ENCODE measurements at regions not wholly inside any gene's neighbourhood (a gene's known extent, or its start where the extent isn't known, plus 50 kb on each side); places are given as distances from the start of the nearest gene placed in this dataset.
"Not testable (repeated sequence)": the region's sequence is repeated elsewhere in the genome, so short reads cannot be mapped to it uniquely, and the experiment has no call there.

DNA sequence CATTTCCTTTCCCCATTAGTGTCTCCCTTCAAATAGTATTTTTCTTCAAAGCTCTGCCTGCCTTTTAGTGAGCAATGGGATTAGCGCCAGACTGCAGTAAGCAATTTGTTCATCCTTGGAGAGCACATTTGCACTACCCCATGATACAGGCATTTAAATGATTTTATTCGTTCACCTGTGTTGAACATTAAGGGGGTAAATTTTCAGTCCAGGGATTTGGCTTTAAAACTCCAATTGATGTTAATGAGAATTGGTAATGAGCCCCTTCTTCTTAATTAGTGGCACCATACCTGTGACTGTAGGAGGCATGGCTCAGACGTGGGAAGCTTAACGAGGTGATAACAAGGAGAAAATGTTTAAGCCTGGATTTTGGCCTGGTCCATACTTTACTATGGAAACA, 161.4 kb upstream of the NANOGP8 start:
- no peak overlapping the region for H3K27ac Mint-ChIP-seq (ENCODE audit: unreplicated experiment)
- H2AFZ ChIP-seq (ENCODE audit: low read depth, low read length) = no peak overlapping the region
- H3K4me2 ChIP-seq (ENCODE audit: low read length) = no peak overlapping the region
- no peak overlapping the region for H3K9ac ChIP-seq (ENCODE audit: low read length)
- no peaks in the 10 kb centered on the region for H3K36me3 Mint-ChIP-seq (ENCODE audit: low read depth, unreplicated experiment)
- H3K27me3 Mint-ChIP-seq (ENCODE audit: low read depth, unreplicated experiment) = no peaks in the 10 kb centered on the region
- FAIRE-seq = no peak
- H3K27ac ChIP-seq (ENCODE audit: low read depth, low read length) = no peak overlapping the region
- no peak overlapping the region for H3K4me3 ChIP-seq (ENCODE audit: insufficient read depth, low read depth, low read length)
- no peaks in the 10 kb centered on the region for H3K9me3 ChIP-seq (ENCODE audit: insufficient read depth, low read depth, low read length)
- H3K4me1 Mint-ChIP-seq (ENCODE audit: low read depth, unreplicated experiment) = peaks cover 3% of the 10 kb centered on the region
- no peaks in the 10 kb centered on the region for H3K4me1 ChIP-seq (ENCODE audit: insufficient read depth, low read length)
- H3K27me3 ChIP-seq (ENCODE audit: insufficient read depth, low read length) = no peaks in the 10 kb centered on the region
- H3K79me2 ChIP-seq (ENCODE audit: insufficient read depth, low read length) = no peaks in the 10 kb centered on the region
- DNase-seq (ENCODE audit: low read depth) = no peak
- no peaks in the 10 kb centered on the region for H3K9me3 Mint-ChIP-seq (ENCODE audit: unreplicated experiment)
- H3K4me3 Mint-ChIP-seq (ENCODE audit: unreplicated experiment) = no peak overlapping the region
- H3K36me3 ChIP-seq (ENCODE audit: insufficient read depth, low read length) = no peaks in the 10 kb centered on the region
- TF ChIP-seq, protein P1, sequence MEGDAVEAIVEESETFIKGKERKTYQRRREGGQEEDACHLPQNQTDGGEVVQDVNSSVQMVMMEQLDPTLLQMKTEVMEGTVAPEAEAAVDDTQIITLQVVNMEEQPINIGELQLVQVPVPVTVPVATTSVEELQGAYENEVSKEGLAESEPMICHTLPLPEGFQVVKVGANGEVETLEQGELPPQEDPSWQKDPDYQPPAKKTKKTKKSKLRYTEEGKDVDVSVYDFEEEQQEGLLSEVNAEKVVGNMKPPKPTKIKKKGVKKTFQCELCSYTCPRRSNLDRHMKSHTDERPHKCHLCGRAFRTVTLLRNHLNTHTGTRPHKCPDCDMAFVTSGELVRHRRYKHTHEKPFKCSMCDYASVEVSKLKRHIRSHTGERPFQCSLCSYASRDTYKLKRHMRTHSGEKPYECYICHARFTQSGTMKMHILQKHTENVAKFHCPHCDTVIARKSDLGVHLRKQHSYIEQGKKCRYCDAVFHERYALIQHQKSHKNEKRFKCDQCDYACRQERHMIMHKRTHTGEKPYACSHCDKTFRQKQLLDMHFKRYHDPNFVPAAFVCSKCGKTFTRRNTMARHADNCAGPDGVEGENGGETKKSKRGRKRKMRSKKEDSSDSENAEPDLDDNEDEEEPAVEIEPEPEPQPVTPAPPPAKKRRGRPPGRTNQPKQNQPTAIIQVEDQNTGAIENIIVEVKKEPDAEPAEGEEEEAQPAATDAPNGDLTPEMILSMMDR (IDR thresholded peaks at IDR 0.05; ENCODE audit: insufficient read depth, low read depth, low read length) = no peak
- no peak for TF ChIP-seq EZH2 (IDR thresholded peaks at IDR 0.05; ENCODE audit: insufficient read depth, low read length)
- H4K20me1 ChIP-seq (ENCODE audit: insufficient read depth, low read length) = no peaks in the 10 kb centered on the region

DNA sequence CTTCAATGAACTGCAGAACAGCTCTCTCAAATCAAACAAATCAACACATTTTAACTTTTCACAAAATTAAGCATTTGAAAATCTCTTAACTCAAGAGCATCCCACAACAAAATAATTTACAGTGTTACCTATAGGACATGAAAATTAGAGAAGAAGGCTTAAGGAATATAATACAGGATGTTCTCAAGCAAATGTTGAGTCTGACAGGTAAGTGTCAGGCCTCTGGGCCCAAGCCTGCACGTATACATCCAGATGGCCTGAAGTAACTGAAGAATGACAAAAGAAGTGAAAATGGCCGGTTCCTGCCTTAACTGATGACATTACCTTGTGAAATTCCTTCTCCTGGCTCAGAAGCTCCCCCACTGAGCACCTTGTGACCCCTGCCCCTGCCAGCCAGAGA, 160.6 kb upstream of the NANOGP8 start:
- not testable (repeated sequence) for H3K36me3 Mint-ChIP-seq (ENCODE audit: low read depth, unreplicated experiment); H3K36me3 ChIP-seq (ENCODE audit: insufficient read depth, low read length); H3K4me3 ChIP-seq (ENCODE audit: insufficient read depth, low read depth, low read length); H3K27me3 ChIP-seq (ENCODE audit: insufficient read depth, low read length); H3K4me2 ChIP-seq (ENCODE audit: low read length); H3K4me1 Mint-ChIP-seq (ENCODE audit: low read depth, unreplicated experiment); H3K79me2 ChIP-seq (ENCODE audit: insufficient read depth, low read length); H3K4me1 ChIP-seq (ENCODE audit: insufficient read depth, low read length); FAIRE-seq; H3K9me3 Mint-ChIP-seq (ENCODE audit: unreplicated experiment); H3K9me3 ChIP-seq (ENCODE audit: insufficient read depth, low read depth, low read length); H3K27me3 Mint-ChIP-seq (ENCODE audit: low read depth, unreplicated experiment); H3K4me3 Mint-ChIP-seq (ENCODE audit: unreplicated experiment); DNase-seq (ENCODE audit: low read depth); H2AFZ ChIP-seq (ENCODE audit: low read depth, low read length); H3K27ac Mint-ChIP-seq (ENCODE audit: unreplicated experiment); H3K27ac ChIP-seq (ENCODE audit: low read depth, low read length); H3K9ac ChIP-seq (ENCODE audit: low read length); H4K20me1 ChIP-seq (ENCODE audit: insufficient read depth, low read length)

DNA sequence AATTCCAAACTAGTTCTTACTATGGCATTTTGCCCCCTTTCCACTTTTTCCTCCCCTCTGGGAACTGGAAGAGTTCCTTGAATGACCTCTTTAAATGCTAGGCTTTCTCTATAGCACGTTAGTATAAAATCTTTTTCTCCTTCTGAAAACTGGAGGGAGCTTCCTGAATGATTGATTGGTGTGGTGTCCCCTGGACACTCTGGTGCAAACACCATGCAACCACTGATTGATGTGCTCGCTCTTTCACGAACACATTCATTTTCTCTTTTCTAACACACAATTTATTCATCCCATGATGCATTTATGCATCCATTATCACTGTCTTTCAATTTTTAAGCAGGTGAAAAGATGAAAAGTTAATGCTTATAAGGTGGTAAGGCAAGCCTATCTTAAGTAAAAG, 159.1 kb upstream of the NANOGP8 start:
- peaks cover 6% of the 10 kb centered on the region for H3K9me3 Mint-ChIP-seq (ENCODE audit: unreplicated experiment)
- no peaks in the 10 kb centered on the region for H3K27me3 Mint-ChIP-seq (ENCODE audit: low read depth, unreplicated experiment)
- H3K4me3 Mint-ChIP-seq (ENCODE audit: unreplicated experiment) = no peak overlapping the region
- Histone ChIP-seq H3K9me3 (ENCODE audit: insufficient read depth, low read depth, low read length) (no peaks in the 10 kb centered on the region), H3K36me3 (ENCODE audit: insufficient read depth, low read length) (no peaks in the 10 kb centered on the region), H3K9ac (ENCODE audit: low read length) (no peak overlapping the region), H3K27ac (ENCODE audit: low read depth, low read length) (no peak overlapping the region), H2AFZ (ENCODE audit: low read depth, low read length) (no peak overlapping the region), H3K4me2 (ENCODE audit: low read length) (no peak overlapping the region), H3K79me2 (ENCODE audit: insufficient read depth, low read length) (no peaks in the 10 kb centered on the region), H3K4me1 (ENCODE audit: insufficient read depth, low read length) (no peaks in the 10 kb centered on the region), H4K20me1 (ENCODE audit: insufficient read depth, low read length) (no peaks in the 10 kb centered on the region), H3K4me3 (ENCODE audit: insufficient read depth, low read depth, low read length) (no peak overlapping the region), H3K27me3 (ENCODE audit: insufficient read depth, low read length) (no peaks in the 10 kb centered on the region)
- TF ChIP-seq, protein P1 (IDR thresholded peaks at IDR 0.05; ENCODE audit: insufficient read depth, low read depth, low read length) = no peak
- no peak for TF ChIP-seq EZH2 (IDR thresholded peaks at IDR 0.05; ENCODE audit: insufficient read depth, low read length)
- FAIRE-seq = no peak
- no peaks in the 10 kb centered on the region for H3K36me3 Mint-ChIP-seq (ENCODE audit: low read depth, unreplicated experiment)
- no peak overlapping the region for H3K27ac Mint-ChIP-seq (ENCODE audit: unreplicated experiment)
- no peak for DNase-seq (ENCODE audit: low read depth)
- H3K4me1 Mint-ChIP-seq (ENCODE audit: low read depth, unreplicated experiment) = peaks cover 3% of the 10 kb centered on the region
